ENCODE measurements at regions not wholly inside any gene's neighbourhood (a gene's known extent, or its start where the extent isn't known, plus 50 kb on each side); places are given as distances from the start of the nearest gene placed in this dataset.

GRCh38 chr5:100722657-100723056, 180.4 kb downstream of the ST8SIA4 start:
- H3K27me3 Mint-ChIP-seq (ENCODE audit: low read depth): no peaks in the 10 kb centered on the region
- Histone ChIP-seq H4K20me1 (ENCODE audit: control insufficient read depth, insufficient read depth, insufficient read length) (no peaks in the 10 kb centered on the region), H3K79me2 (ENCODE audit: insufficient read depth, low read length) (no peaks in the 10 kb centered on the region), H3K27ac (ENCODE audit: insufficient read length, low read depth, low read length) (no peak overlapping the region), H2BK15ac (ENCODE audit: low read depth, low read length) (no peak overlapping the region), H3K14ac (ENCODE audit: insufficient read depth, low read length) (no peak overlapping the region), H3K4ac (ENCODE audit: low read depth, low read length) (no peak overlapping the region), H2BK12ac (ENCODE audit: insufficient read length, low read depth, low read length) (no peak overlapping the region), H3K23me2 (ENCODE audit: insufficient read length, low read depth, low read length, poor library complexity, severe bottlenecking) (no peaks in the 10 kb centered on the region), H3K23ac (ENCODE audit: insufficient read length, low read depth, low read length) (no peak overlapping the region), H2AK5ac (ENCODE audit: insufficient read length, low read length) (no peak overlapping the region), H3K4me1 (ENCODE audit: insufficient read depth, low read length) (no peaks in the 10 kb centered on the region), H3K9ac (ENCODE audit: extremely low read depth, insufficient read length, low read length) (no peak overlapping the region), H3K27me3 (ENCODE audit: insufficient read depth, low read length) (no peaks in the 10 kb centered on the region), H4K8ac (replicated peaks; ENCODE audit: insufficient read length, low read depth, low read length) (no peak overlapping the region), H2BK20ac (ENCODE audit: low read depth, low read length, poor library complexity, severe bottlenecking) (no peak overlapping the region), H3K9me3 (ENCODE audit: control insufficient read depth, low read depth, low read length) (no peaks in the 10 kb centered on the region), H3K56ac (ENCODE audit: insufficient read length, low read depth, low read length) (no peak overlapping the region), H4K5ac (ENCODE audit: insufficient read length, low read depth, low read length) (no peak overlapping the region), H3K18ac (ENCODE audit: insufficient read length, low read depth, low read length) (no peak overlapping the region), H2BK120ac (ENCODE audit: low read depth, low read length, poor library complexity, severe bottlenecking) (no peak overlapping the region), H3K4me2 (ENCODE audit: insufficient read depth, insufficient read length, low read length) (no peak overlapping the region), H2BK5ac (ENCODE audit: insufficient read length, low read length) (no peak overlapping the region), H3T11ph (ENCODE audit: low read length) (no peak overlapping the region), H4K91ac (ENCODE audit: insufficient read length, low read depth, low read length) (no peak overlapping the region), H3K79me1 (ENCODE audit: insufficient read depth, low read depth, low read length, poor library complexity, severe bottlenecking) (no peaks in the 10 kb centered on the region), H2AFZ (ENCODE audit: low read length) (no peak overlapping the region)
- no peaks in the 10 kb centered on the region for H3K9me3 Mint-ChIP-seq
- peaks cover 10 to 17% of the 10 kb centered on the region in 2 experiments for H3K4me1 Mint-ChIP-seq
- H3K4me3 Mint-ChIP-seq: no peak overlapping the region
- H3K27ac Mint-ChIP-seq: peak overlapping the region in 1 of 3 experiments; percentile 58; a peak in 1 of 7 replicates
- no peak for DNase-seq
- TF ChIP-seq CTCF (conservative IDR thresholded peaks at IDR 0.05): no peak
- H3K36me3 Mint-ChIP-seq (ENCODE audit: insufficient read depth in 1 of 3, low read depth in 3 of 3): no peaks in the 10 kb centered on the region

Data from H9 (cell line).